NOMO-1 treated with dmso at 0.1 percent for 144 hours (cell line): ENCODE measurements at regions not wholly inside any gene's neighbourhood (a gene's known extent, or its start where the extent isn't known, plus 50 kb on each side); places are given as distances from the start of the nearest gene placed in this dataset.
A peak's percentile ranks its signal among the peaks of the same experiment; 100 is the strongest.

Experiments
- DNase-seq: peaks from one replicate; lab custom pipeline; 2025; ENCODE audit not compliant: unreplicated experiment; lab: John Stamatoyannopoulos, UW

DNA sequence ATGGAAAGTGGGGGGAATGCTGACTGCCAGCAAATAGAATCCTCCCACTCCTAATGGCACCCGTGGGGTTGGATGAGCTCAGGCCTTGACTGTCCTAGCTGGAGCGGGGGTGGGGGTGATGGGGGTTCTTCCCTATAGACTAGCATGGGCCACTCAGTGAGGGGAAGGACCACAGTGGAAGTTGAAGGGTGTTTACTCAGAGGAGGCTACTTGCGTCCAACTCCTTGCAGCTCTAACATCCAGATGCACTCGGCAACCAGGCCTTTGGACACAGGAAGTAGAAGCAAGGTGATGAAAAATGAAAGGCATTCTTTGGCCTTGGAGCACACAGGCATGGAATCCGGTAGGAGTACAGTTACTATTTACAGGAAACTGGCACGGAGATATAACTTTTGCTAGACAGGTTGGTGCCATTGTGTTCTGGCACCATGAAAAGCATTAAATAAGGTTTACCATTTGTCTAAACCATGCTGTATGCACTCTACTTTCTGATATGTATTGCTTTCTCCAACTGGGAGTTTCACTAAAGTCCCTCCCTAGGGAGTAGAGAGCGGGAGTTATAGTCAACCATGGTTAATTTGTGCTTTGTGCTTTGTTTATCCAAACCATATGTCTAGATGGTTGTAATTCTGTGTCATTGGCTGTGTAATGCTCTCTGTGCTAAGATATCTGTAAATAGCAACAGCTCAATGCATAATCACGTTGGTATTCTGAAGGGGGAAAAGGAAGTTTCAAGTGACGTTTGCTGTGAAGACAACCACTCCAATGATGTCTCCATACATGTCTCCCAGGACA lies 125.3 kb downstream of the TSHZ3 start:
- DNase-seq: no peak

DNA sequence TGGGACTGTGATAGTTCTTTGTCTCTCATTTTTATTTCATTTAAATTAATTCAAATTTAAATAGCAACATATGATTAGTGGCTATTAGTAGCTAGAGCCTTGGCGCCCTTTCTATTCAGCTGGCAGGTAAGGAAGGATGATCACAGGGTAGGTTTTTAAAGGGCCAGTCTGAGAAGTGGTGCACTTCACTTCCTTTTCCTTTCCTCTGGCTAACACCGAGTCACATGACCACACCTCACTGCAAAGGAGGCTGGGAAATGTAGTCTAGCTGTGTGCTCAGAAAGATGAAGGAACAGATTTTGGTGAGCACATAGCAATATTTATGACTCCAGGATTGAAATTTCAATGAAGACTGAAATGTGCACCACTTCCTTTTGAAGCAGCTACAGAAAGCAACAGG lies 128.7 kb downstream of the TSHZ3 start:
- DNase-seq: peak; percentile 10

DNA sequence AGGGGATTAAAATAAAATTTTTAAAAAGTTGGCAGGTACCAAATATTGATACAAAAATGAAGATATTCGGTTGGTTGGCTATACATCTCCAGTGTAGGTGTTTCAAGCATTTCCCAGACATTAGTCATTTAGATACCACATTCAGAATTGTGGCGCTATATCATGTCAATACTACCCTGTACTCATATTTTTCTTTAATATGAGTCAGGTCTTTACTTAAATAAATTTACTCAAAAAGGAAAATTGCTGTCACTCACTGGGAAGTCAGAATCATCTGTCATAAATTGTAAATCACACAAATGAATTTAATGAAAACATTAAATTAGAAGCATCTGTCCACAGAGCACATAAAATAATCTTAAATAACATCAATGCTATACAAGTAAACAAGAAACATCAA lies 134.2 kb downstream of the TSHZ3 start:
- no peak for DNase-seq

DNA sequence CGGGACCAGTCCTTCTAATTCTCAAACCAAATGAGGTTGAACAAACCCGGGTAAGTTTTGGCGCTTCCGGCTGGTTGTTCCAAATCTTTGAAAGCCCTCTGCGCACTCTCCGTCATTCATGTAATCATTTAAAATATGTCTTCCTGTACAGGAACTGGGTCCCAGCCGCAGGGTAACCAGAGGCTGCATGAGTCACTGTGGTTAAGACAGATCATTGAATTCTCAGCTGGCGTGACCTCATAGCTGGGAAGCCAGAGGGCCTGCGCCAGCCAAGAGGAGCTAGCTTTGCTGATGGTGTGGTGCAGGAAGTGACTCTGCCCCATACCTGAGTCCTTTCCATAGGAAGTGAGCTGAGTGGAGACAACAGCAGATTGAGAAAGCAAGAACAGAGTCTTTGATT lies 135.2 kb downstream of the TSHZ3 start:
- peak; percentile 87 for DNase-seq

DNA sequence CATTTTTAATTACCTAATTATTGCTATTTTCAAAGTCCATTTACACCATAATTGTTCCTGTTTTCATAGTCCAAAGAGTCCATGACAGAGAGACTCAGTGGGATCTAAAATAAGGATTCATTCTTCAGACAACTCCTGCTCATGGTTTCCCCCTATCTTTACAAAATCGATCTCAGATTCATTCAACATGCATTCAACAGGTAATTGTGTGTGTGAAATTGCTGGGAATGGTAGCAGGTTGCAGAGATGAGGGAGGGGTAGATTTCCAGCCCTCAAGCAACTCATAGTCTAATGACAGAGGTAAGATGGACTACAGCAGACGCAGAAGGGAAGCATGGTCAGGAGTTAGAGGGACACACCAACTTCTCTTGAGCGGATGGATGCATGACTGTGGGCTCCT lies 138.1 kb downstream of the TSHZ3 start:
- no peak for DNase-seq

DNA sequence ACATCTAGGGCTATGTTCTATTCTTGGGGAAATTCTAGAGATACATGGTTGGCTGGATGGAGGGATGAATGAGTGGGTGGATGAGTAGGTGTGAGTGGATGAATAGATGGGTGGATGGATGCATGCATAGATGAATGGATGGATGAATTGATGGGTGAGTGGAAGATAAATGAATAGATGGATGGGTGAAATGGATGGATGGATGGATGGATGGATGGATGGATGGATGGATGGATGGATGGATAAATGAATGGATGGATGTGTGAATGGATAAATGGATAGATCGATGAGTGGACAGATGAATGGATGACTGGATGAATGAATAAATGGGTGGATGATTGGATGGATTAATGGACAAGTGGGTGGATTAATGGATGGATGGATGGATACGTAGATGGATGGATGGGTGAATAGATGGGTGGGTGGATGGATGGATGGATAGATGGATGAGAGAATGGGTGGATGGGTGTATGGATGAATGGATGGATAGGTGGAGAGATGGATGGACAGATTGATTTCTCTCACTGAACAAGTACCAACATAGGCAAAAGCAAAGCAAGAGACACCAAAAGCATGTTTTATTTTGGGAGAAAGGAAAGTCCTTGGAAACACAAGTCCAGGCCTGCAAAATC lies 143.2 kb downstream of the TSHZ3 start:
- DNase-seq: no peak

DNA sequence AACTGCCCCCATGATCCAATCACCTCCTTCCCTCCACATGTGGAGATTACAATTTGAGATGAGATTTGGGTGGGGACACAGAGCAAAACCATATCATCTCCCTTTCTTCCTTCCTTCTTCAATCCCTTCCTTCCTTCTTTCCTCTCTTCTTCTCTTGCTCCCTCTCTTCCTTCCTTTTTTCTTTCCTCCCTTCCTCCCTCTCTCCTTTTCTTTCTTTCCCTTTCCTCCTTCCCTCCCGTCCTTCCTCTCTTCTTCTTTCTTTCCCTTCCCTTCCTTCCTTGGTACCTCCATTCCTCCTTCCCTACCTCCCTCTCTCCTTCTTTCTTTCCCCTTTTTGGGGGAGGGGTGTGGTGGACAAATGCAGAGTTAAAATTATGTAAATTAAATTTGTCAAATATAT lies 145.1 kb downstream of the TSHZ3 start:
- no peak for DNase-seq

DNA sequence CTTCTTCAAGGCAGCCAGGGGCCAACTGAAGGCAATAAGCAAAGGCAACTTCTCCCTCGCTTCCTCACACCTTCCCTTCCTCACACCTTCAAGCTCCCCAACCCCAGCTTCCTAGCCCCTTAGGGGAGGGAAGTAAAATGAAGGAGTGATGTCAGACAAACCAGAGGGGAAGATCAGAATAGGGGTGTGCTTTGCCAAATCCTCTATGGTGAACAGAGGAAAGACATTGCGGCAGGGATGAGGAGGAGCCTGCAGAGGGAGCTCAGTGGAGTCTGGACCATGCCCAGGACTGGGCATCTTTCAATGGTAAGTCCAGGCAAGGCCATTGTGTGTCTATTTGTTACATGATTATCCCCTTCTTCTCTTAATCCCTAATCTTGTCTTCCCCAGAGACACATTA lies 164.0 kb downstream of the TSHZ3 start:
- DNase-seq: no peak

DNA sequence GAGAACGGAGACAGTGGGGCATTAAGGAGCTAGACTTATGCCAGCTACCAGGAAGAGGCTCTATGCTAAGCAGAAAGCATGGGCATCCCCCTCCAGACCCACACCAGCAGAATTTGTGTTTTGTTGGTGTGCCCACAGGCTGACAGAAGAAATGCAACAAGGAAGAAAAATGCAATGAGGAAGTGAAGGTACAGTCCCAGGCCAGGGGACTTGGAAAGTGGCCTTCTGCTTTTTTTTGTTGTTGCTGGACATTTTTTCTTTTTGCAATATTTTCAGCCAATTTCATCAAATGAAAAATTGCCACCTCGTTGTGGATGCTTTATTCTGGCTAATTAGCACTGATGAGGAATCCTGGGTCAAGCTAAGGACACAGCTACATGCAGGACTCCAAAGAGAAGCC lies 167.7 kb downstream of the TSHZ3 start:
- DNase-seq: peak; percentile 3

DNA sequence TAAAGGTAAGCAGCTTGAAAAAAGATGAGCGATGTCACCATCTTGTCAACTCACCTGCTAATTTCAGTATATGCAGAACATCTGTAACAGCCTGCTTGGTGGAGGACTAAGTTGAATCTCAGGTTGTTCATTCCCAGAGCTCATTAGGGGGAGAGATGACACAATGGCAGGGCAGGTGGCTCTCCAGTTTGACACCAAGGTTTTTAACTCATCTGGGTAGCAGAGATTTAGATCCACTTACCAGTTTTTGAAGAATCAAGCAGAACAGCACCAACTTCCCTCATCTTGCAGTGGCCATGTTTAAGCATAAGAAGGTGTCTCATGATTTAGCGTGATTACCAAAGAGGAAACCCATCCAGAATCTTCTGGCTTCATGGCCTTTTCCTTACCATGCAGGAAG lies 168.3 kb downstream of the TSHZ3 start:
- no peak for DNase-seq

DNA sequence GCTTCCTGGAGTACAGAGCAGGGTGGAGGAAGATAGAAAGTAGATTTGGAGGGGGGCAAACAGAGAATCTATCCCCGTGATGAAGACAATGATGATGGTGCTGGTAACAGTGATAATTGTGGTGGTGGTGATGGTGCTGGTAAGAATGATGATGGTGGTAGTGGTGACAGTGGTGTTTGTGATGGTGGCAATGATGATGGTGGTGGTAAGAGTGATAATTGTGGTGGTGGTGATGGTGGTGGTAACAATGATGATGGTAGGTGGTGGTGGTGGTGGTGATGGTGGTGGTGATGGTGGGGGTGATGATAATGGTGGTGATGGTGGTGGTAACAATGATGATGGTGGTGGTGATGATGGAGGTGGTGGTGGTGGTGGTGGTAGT lies 169.8 kb downstream of the TSHZ3 start:
- DNase-seq: no peak

DNA sequence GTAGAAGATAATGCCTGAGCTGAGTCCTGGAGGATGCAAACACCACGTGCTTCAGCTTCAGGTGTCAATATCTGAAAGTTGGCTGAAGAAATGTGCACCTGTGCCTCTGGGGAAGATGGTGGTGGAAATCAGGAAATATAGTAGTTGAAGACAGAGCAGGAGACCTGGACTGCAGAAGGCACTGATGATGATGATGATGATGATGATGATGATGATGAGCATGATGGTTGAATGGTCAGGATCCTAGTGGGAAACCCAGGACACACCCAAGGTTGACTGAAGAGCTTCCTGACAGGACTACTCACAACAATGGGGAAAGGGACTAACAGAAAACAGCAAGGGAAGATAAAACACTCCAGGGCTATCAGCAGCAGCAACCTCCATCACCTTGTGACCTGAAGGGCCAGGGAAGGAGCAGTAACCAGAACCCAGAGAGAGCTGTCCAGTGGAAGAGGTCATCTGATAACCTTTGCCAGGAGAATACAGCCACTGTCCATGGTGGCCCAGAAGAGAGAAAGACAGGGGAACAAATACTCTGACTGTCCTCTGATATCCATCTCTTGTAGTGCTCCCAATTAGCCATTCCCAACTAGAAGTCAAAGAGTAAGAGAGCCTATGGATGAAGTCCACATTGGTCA lies 170.3 kb downstream of the TSHZ3 start:
- DNase-seq: no peak

DNA sequence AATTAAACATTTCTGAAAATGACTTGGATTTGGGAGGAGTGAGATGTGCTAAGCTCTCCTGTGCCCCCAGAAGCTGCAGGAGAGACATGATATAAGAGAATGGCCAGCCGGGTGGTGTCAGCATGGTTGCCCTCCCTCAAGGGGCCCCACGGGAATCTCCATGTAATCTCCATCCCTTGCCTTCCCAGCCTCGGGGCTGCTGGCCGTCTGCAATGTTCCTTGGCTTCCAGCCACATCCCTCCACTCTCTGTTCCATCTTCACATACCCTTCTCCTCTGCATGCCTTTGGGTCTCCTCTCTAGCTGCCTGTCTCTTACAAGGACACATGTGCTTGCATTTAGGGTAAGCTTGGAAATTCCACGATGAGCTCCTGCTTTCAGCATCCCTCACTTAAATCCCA lies 172.0 kb downstream of the TSHZ3 start:
- no peak for DNase-seq

DNA sequence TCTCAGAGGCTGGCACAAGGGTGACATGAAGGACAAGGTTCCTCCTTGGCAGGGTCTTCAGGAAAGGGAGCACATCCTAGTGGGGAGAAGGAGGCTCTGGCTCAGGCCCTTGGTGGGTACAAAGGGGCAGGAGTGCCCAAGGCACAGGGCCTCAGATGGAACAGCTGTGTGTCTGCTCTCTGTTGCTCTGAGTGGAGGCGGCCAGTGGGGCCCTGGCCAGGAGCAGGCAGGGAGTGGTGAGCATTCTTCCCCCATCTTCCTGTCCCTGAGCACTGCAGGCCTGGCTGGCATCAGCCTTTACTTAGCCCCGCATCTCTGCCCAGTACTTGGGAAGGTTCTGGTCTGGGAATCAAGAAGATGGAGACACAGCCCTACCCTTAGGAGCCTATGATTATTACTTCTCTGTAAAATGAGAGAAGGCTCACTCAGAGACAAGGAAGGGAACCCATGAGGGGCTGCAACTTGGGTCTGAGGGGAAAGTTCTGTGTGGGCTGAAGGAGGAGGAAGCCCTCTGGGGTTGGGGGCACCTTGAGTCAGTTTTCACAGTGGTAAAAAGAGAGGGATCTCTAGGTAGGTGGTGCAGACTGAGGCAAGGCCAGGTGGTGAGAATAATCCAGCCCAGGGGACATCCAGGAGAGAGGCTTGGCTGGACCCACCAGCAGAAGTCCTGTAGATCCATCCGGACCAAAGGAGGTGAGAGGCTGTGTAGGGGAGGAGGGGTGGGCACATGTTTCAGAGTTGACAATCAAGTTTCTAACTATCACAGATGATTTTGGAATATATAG lies 173.5 kb downstream of the TSHZ3 start:
- no peak for DNase-seq

DNA sequence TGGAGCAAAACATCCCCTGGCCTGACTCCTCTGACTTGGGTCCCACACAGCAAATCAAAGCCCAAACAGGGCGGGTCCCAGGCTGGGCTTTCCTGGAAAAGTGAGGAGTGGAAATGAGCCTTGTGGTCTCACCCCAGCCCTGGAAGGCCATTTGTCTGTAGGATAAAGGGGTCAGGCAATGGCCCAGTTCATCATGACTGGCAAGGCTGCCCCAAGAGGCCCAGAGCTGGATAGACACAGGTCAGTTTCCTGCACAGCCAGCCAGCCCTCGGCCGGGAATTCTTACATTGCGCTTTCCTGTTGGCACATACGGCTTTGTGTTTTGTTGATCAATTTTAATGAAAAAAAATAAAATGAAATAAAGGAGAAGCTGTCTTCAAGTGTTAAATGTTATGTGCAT lies 174.3 kb downstream of the TSHZ3 start:
- DNase-seq: no peak

DNA sequence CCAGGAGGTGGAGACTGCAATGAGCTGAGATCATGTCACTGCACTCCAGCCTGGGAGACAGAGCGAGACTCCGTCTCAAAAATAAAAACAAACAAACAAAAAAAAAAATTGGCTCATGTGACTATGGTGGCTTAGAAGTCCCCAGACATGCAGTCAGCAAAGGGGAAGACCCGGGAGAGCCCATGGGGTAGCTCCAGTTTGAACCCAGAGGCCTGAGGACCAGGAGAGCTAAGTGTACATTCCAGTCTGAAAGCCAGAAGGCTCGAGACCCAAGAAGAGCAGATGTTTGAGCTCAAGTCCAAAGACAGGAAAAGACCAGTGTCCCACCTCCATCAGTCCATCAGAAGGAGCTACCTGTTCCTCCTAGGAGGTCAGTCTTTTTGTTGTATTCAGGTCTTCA lies 175.2 kb downstream of the TSHZ3 start:
- DNase-seq: no peak

DNA sequence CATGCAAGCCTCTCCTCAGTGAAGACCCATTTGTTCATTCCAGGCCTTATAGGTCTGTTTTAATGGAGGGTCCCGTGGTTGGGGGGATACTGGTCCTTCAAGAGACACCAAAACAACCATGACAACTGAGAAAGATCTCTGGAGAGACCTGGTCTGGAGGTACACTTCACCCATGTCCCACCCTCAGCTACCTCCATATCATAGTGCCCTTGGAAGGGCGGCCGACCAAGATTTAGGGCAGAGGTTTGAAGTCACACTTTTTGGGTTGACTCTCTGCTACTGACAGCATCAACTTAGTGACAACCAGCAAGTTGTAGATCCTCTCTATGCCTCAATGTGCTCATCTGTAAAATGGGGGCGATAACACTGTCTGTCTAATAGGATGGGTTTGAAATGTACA lies 177.3 kb downstream of the TSHZ3 start:
- no peak for DNase-seq

DNA sequence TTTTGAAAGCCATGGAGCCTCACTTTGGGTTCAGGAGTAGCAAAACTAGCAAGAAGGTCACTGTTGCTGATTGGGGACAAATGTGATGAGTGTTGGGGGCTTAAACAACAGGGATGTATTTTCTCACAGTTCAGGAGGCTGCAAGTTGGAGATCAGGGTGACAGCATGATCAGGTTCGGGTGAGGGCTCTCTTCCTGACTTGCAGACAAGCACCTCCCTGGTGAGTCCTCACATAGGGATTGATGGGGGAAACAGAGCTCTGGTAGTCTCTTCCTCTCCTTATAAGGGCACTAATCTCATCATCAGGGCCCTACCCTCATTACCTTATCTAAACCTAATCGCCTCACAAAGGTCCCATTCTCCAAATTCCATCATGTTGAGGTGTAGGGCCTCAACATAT lies 179.2 kb downstream of the TSHZ3 start:
- DNase-seq: no peak

DNA sequence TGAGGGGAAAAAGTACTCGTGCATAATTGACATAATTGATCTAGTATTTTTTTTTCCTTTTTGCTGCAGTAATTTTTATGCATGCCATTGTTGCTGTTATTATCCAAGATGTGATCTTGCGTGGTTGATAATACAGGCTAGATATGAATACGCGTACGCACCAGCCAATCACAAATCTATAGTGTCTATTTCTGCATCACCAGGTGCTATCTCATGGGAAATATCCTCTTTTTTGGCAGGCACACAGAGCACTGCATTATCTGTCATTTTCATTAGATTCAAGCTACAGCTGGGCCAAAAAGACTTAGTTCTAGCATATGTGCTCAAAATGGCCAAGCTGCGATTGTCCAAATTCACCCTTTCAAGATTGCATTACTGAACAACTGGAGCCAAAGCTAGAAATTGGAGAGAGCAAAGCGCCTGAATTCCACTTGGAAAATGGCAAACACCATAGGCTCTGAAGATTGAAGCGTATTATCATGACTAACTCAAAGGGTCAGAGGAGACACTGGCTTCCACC lies 181.1 kb downstream of the TSHZ3 start:
- DNase-seq: no peak

DNA sequence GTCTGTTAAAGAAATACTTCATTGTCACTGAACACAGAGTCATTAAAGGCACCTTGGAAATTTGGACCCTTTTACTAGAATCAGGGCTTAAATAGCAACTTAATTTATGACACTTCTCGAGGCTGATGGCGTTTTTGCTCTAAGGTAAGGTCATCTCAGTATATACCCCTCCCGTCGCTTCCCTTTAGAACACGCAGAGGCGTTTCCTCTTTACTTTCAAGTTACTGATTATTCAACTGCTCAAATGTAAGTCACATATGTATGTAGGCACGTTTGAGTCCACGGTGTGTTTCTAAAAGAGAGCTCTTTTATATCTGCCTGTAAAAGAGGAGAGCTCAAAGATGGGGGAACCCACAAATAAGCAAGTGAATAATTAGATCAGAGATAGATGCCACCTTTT lies 181.5 kb downstream of the TSHZ3 start:
- no peak for DNase-seq

DNA sequence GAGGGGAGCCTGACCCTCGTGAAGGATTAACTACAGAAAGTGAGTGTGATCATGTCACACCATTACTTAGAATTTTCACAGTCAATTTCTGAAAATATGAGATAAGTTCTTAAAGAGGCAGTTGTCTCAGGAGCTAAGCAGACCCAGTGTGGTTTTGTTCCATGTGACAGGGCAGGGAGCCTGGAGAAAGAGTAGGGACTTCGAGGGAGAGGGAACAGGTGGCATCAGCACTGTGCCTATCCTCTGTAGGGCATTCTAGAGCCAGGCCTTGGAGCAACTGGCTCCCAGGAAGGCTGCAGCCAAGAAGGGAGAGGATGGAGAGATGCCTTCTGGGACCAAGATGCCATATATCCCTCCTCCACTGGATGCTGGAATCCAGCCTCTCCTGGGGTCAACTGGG lies 183.0 kb downstream of the TSHZ3 start:
- DNase-seq: no peak
